HAP-1 (cell line): ENCODE measurements at regions not wholly inside any gene's neighbourhood (a gene's known extent, or its start where the extent isn't known, plus 50 kb on each side); places are given as distances from the start of the nearest gene placed in this dataset.
"Not testable (repeated sequence)": the region's sequence is repeated elsewhere in the genome, so short reads cannot be mapped to it uniquely, and the experiment has no call there.

Experiments
- DNase-seq, 2 experiments: peaks; one replicate each; pipeline ENCODE4 v3.0.0-alpha.2; 2016 to 2020; ENCODE audit warnings: low spot score in 2 of 2
- H3K27me3 ChIP-seq: fragments of 250-450 bp; sonication (Bioruptor Pico); 2 replicates; pipeline ENCODE4 v1.5.1; 2020; ENCODE audit warnings: low read depth, mild to moderate bottlenecking, moderate library complexity
- H3K36me3 ChIP-seq: fragments of 250-450 bp; sonication (Bioruptor Pico); replicated peaks from 2 replicates; pipeline ENCODE4 v1.5.1; 2020; ENCODE audit warnings: mild to moderate bottlenecking
- H3K4me1 ChIP-seq: fragments of 250-450 bp; sonication (Bioruptor Pico); 2 replicates; pipeline ENCODE4 v1.5.1; 2020; ENCODE audit warnings: mild to moderate bottlenecking
- H3K4me3 ChIP-seq: fragments of 250-450 bp; sonication (Bioruptor Pico); 2 replicates; pipeline ENCODE4 v1.5.1; 2020; ENCODE audit warnings: mild to moderate bottlenecking, moderate library complexity
- H3K9me3 ChIP-seq: fragments of 250-450 bp; sonication (Bioruptor Pico); 2 replicates; pipeline ENCODE4 v1.5.1; 2020; ENCODE audit warnings: mild to moderate bottlenecking, moderate library complexity
- in situ Hi-C: fragments of 300-500 bp; cut with MboI; formaldehyde crosslinking; loops from 3 replicates; pipeline ENCODE4 v1.14.3; 2020; ENCODE audit warnings: low sequenced_read_pairs, inconsistent platforms, mixed read lengths

- H3K27me3 ChIP-seq, H3K9me3 ChIP-seq, DNase-seq, H3K4me1 ChIP-seq, H3K36me3 ChIP-seq, H3K4me3 ChIP-seq, in situ Hi-C loops: not testable (repeated sequence)
Measured at GRCh38 chr20:17891131-17891530, 77.5 kb downstream of the SNX5 start.

GRCh38 chr20:17890330-17890729 is 78.3 kb downstream of the SNX5 start:
- DNase-seq, result no peak
- in situ Hi-C loops, result no loop called here
- Histone ChIP-seq H3K36me3 (no peaks in the 10 kb centered on the region), H3K4me3 (no peak overlapping the region), H3K4me1 (no peaks in the 10 kb centered on the region), H3K27me3 (no peaks in the 10 kb centered on the region), H3K9me3 (0 out of 2 replicates have a peak, but pooled peaks cover 3% of the 10 kb centered on the region)

GRCh38 chr20:17889226-17889625 is 79.4 kb downstream of the SNX5 start:
- H3K4me1 ChIP-seq, result no peaks in the 10 kb centered on the region
- no peak for DNase-seq
- in situ Hi-C loops, result no loop called here
- H3K27me3 ChIP-seq, result no peaks in the 10 kb centered on the region
- H3K4me3 ChIP-seq, result no peak overlapping the region
- 0 out of 2 replicates have a peak, but pooled peaks cover 3% of the 10 kb centered on the region for H3K9me3 ChIP-seq
- no peaks in the 10 kb centered on the region for H3K36me3 ChIP-seq

- H3K4me3 ChIP-seq, result no peak overlapping the region
- in situ Hi-C loops, result no loop called here
- no peaks in the 10 kb centered on the region for H3K36me3 ChIP-seq
- no peak for DNase-seq
- 0 out of 2 replicates have a peak, but pooled peaks cover 3% of the 10 kb centered on the region for H3K9me3 ChIP-seq
- no peaks in the 10 kb centered on the region for H3K27me3 ChIP-seq
- no peaks in the 10 kb centered on the region for H3K4me1 ChIP-seq
Measured at GRCh38 chr20:17888044-17888443, 80.5 kb downstream of the SNX5 start.

- no peaks in the 10 kb centered on the region for H3K36me3 ChIP-seq
- 0 out of 2 replicates have a peak, but pooled peaks cover 3% of the 10 kb centered on the region for H3K9me3 ChIP-seq
- no peaks in the 10 kb centered on the region for H3K27me3 ChIP-seq
- H3K4me3 ChIP-seq, result no peak overlapping the region
- DNase-seq, result no peak
- H3K4me1 ChIP-seq, result no peaks in the 10 kb centered on the region
- in situ Hi-C loops, result no loop called here
Measured at GRCh38 chr20:17887331-17888030, 81.1 kb downstream of the SNX5 start.

- Histone ChIP-seq H3K9me3 (0 out of 2 replicates have a peak, but pooled peaks cover 3% of the 10 kb centered on the region), H3K36me3 (no peaks in the 10 kb centered on the region), H3K27me3 (no peaks in the 10 kb centered on the region), H3K4me1 (no peaks in the 10 kb centered on the region), H3K4me3 (no peak overlapping the region)
- in situ Hi-C loops, result no loop called here
- DNase-seq, result no peak
Measured at GRCh38 chr20:17885544-17885943, 83.0 kb downstream of the SNX5 start.

GRCh38 chr20:17885076-17885475 is 83.5 kb downstream of the SNX5 start:
- DNase-seq, result no peak
- no peaks in the 10 kb centered on the region for H3K36me3 ChIP-seq
- in situ Hi-C loops, result no loop called here
- H3K27me3 ChIP-seq, result no peaks in the 10 kb centered on the region
- 0 out of 2 replicates have a peak, but pooled peaks cover 3% of the 10 kb centered on the region for H3K9me3 ChIP-seq
- H3K4me1 ChIP-seq, result no peaks in the 10 kb centered on the region
- no peak overlapping the region for H3K4me3 ChIP-seq

GRCh38 chr20:17884307-17885003 is 84.1 kb downstream of the SNX5 start:
- no peak for DNase-seq
- Histone ChIP-seq H3K27me3 (no peaks in the 10 kb centered on the region), H3K4me1 (no peaks in the 10 kb centered on the region), H3K36me3 (no peaks in the 10 kb centered on the region), H3K4me3 (no peak overlapping the region), H3K9me3 (0 out of 2 replicates have a peak, but pooled peaks cover under 1% of the 10 kb centered on the region)
- in situ Hi-C loops, result no loop called here

- Histone ChIP-seq H3K27me3 (no peaks in the 10 kb centered on the region), H3K4me1 (no peaks in the 10 kb centered on the region), H3K36me3 (no peaks in the 10 kb centered on the region), H3K9me3 (no peaks in the 10 kb centered on the region), H3K4me3 (no peak overlapping the region)
- in situ Hi-C loops, result no loop called here
- no peak for DNase-seq
Measured at GRCh38 chr20:17883592-17884306, 84.8 kb downstream of the SNX5 start.

- Histone ChIP-seq H3K27me3 (no peaks in the 10 kb centered on the region), H3K4me1 (no peaks in the 10 kb centered on the region), H3K36me3 (no peaks in the 10 kb centered on the region), H3K9me3 (no peaks in the 10 kb centered on the region), H3K4me3 (no peak overlapping the region)
- in situ Hi-C loops, result no loop called here
- DNase-seq, result no peak
Measured at GRCh38 chr20:17882834-17883591, 85.6 kb downstream of the SNX5 start.

- DNase-seq, result no peak
- no peaks in the 10 kb centered on the region for H3K4me1 ChIP-seq
- no peaks in the 10 kb centered on the region for H3K27me3 ChIP-seq
- in situ Hi-C loops, result no loop called here
- H3K36me3 ChIP-seq, result no peaks in the 10 kb centered on the region
- no peak overlapping the region for H3K4me3 ChIP-seq
- H3K9me3 ChIP-seq, result no peaks in the 10 kb centered on the region
Measured at GRCh38 chr20:17882065-17882833, 86.3 kb downstream of the SNX5 start.

GRCh38 chr20:17881741-17882064 is 86.9 kb downstream of the SNX5 start:
- in situ Hi-C loops, result no loop called here
- no peaks in the 10 kb centered on the region for H3K4me1 ChIP-seq

More at GRCh38 chr20:17881741-17882064, 86.9 kb downstream of the SNX5 start:
- no peak for DNase-seq
- H3K36me3 ChIP-seq, result no peaks in the 10 kb centered on the region
- no peak overlapping the region for H3K4me3 ChIP-seq
- no peaks in the 10 kb centered on the region for H3K9me3 ChIP-seq
- H3K27me3 ChIP-seq, result no peaks in the 10 kb centered on the region
